GM21723 (cell line): ENCODE measurements at regions not wholly inside any gene's neighbourhood (a gene's known extent, or its start where the extent isn't known, plus 50 kb on each side); places are given as distances from the start of the nearest gene placed in this dataset.

Experiments
- ATAC-seq: cut with Tn5 transposase; IDR thresholded peaks from one replicate; pipeline ENCODE4 v1.9.1; 2021; ENCODE audit warnings: mild to moderate bottlenecking, moderate library complexity; ENCODE audit not compliant: unreplicated experiment

- ATAC-seq = no peak
Measured at GRCh38 chr20:58070664-58071196, 157.7 kb downstream of the ANKRD60 start.

DNA sequence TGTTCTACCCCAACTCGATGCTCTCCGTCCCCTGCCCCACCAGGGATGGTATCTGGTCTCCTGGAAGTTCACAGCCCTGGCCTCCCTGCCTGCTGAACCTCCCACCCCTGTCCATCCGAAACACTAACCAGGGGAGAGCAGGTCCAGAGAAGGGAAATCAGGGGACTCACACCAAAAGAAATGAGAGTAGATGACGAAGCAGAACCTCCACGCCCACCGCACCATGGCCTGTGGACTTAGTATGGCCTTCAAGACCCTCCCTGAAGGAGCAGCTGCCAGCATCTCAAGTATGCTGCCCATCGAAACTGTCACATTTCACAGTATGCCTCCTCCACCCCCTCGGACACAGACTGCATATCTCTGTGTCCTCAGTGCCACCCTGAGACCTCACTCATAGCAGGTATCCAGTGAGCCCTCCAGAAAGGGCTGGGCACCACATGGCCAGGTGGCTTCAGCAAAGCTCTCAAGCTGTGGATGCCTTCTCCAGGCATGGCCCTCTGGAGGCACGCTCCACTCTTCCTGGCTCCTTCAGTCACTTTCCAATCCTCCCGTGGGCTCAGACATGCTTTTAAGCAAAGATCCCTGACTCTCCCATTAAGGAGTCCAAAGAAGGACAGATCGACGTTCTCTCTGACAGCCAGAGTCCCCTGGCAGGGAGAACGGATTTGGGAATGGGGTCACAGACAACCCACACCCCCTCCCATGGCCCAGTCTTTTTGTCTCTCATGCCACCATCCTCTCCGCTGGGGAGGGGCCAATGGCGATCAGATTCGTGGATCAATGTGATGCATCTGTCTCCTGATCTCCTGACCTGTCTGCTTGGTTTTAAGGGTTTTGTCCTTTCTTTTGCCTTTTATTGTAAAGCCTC is 158.4 kb downstream of the ANKRD60 start:
- ATAC-seq = no peak

GRCh38 chr20:58069207-58069606 is 159.2 kb downstream of the ANKRD60 start:
- no peak for ATAC-seq

DNA sequence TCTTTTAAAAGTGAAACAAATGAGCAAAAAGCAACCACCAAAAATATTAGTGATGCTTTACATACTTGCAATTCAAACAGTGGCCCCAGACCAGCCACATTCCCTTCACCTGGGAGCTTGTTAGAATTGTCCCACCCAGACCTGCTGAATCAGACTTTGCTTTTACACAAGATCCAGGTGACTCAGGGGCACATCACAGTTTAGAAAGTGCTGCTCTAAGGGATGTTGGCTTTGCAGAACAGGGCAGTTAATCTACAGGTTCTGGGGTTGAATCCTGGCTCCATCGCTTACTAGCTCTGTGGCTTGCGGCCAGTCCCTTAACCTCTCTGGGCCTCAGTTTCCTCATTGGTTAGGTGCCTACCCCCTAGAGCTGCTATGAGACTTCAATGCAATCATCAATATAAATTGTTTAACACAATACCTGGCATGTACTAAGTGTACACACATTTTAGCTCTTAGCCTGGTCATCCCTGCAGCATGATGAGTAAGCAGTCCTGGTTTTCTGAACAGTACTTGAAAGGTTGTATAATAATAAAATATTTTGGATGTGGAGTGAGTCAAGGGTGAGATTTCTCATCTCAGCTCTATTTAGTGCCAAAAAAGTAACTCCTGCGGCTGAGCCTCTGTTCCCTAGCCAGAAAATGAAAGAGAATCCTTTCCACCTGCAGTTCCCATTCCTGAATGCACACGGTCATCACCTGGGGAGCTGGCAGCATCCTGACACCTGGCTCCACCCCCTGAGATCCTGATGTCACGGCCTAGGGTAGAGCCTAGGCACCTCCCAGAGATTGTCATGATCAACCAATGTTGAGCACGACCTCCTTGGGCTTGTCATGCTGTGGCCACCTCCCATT is 162.7 kb downstream of the ANKRD60 start:
- no peak for ATAC-seq

GRCh38 chr20:58064411-58065010 is 163.9 kb downstream of the ANKRD60 start:
- ATAC-seq = no peak

- no peak for ATAC-seq
Measured at GRCh38 chr20:58059260-58059544, 169.3 kb downstream of the ANKRD60 start.

- no peak for ATAC-seq
Measured at GRCh38 chr20:58058421-58059259, 169.8 kb downstream of the ANKRD60 start.

DNA sequence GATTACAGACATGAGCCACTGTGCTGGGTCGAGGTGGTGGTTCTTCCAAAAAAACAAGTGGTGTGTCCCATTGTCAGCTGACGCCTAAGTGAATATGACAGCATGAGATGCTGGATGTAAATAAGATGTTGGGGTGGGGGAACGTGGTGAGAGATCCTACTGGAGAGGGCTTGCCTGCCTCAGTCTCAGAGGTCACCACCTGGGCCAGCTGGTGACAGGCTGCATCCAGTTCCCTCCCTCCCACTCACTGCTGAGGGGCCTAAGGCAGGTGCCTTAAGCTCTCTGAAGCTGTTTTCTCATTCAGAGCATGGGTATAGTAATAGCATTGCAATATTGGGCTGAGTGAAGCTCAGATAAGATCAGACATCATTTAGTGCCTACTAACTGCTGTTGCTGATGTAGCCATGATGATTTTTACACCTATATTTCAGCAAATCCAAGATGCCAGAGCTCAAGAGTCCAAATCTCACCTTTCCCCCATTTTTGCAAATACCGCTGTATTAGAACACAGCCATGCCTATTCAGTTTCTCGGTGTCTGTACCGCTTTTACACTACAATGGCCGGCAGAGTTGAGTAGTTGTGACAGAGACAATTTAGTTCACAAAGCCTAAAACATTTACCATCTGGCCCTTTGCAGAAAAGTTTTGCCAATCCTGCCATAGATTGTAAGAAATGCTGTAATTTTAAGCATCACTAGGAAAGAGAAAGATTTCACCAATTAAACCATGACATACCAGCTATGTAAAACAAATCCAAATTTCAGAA is 171.3 kb downstream of the ANKRD60 start:
- ATAC-seq = no peak

GRCh38 chr20:58056021-58056591 is 172.3 kb downstream of the ANKRD60 start:
- no peak for ATAC-seq

GRCh38 chr20:58054780-58055373 is 173.6 kb downstream of the ANKRD60 start:
- ATAC-seq = no peak

DNA sequence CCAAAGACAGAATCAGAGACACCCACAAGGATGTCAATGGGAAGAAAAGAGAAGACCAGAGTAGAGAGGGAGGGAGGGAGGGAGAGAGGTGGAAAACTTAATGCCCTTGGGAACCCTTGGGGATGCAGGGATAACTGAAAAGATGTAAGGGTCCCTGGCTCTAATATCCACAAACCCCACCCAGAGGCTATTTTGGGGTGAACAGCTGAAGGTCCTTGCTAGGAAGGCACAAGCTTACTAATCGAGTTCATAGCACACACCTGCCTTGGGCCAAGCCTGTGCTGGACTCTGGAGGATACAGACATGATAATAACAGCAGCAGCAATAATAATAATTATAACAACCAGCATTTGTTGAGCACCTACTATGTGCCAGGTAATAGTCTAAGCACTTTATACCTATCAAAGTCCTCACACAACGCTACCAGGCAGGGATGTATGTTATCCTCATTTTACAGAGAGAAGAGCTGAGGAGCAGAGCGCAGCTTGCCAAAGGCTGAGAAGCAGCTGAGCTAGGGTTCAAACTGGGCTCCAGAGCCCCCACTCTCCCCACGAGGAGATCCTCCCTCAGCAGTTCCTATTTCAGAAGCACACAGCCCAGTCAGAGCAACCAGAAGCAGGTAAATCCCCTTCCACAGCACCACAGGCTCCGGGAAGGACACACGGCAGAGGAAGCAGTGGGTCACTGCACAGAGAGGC is 174.2 kb downstream of the ANKRD60 start:
- ATAC-seq = no peak

GRCh38 chr20:58053391-58054055 is 174.9 kb downstream of the ANKRD60 start:
- ATAC-seq = no peak

DNA sequence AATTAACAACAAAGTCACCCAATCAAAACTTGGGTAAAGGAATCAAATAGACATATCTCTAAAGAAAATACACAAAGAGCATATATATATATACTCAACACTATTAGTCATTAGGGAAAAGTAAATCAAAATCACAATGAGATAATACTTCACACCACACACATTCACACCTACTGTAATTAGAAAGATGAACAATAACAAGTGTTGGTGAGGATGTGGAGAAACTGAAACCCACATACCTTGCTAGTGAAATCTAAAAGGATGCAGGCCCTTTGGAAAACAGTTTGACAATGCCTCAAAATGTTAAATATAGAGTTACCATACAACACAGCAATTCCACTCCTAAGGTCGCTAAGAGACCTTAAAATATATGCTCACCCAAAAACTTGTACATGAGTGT is 177.1 kb downstream of the ANKRD60 start:
- ATAC-seq = no peak

- ATAC-seq = no peak
Measured at GRCh38 chr20:58048096-58048702, 180.3 kb downstream of the ANKRD60 start.

DNA sequence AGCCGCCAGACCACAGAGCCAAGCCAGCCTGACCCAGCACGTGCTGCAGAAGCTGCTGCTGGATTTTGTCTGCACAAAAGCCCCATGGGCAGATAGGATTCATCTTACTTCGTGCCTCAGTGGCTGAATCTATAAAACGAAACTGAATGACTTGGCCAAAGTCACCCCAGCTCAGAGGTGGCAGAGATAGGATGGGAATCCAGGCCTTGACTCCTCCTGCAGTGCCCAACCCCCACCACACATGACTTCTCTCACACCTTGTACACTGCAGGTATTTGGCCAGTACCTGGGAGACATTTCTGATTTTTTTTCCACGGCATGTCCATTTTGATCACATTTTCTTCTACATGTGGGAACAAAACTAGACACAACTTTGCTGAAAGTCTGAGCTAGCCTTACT is 182.1 kb downstream of the ANKRD60 start:
- no peak for ATAC-seq

GRCh38 chr20:58045579-58045978 is 182.9 kb downstream of the ANKRD60 start:
- no peak for ATAC-seq

DNA sequence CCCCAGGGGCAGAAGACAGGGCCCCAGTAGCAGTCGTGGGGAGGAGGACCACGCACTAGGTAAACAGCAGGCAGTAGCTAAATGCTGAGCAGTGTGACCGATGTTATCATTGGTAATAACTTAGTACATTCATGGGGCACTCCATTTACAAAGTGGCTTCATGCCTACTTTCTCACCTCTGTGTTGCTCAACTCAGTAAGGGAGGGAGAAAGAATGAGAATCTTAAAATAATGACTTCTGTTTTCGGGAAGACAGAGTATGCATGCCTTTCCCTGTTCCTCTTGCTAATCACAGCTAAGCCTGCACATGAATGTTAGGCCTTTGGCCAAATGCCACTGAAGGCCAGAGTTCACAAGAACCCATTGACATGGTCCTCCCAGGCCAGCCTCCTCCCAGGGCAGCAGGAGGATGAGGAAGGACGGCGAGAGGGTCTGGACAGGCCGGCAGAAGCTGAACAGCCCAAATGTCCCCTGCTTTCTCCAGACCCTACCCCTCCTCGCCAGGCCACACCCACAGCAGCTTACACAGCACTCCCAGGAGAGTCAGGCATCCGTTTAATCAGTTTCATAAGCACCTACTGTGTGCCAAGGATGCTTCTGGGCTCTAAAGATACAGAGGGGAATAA is 183.4 kb downstream of the ANKRD60 start:
- ATAC-seq = no peak
